ENCODE measurements at regions not wholly inside any gene's neighbourhood (a gene's known extent, or its start where the extent isn't known, plus 50 kb on each side); places are given as distances from the start of the nearest gene placed in this dataset.

GRCh38 chr14:86543521-86543920, 1013.6 kb downstream of the FLRT2 start:
- Mint-ChIP-seq H3K36me3 (ENCODE audit: low read depth) (no peaks in the 10 kb centered on the region), H3K27me3 (no peaks in the 10 kb centered on the region), H3K4me1 (ENCODE audit: low read depth) (no peaks in the 10 kb centered on the region), H3K4me3 (no peak overlapping the region), H3K9me3 (no peaks in the 10 kb centered on the region), H3K27ac (no peak overlapping the region)

GRCh38 chr14:86541972-86542371, 1012.0 kb downstream of the FLRT2 start:
- no peaks in the 10 kb centered on the region for H3K9me3 Mint-ChIP-seq
- H3K27me3 Mint-ChIP-seq: no peaks in the 10 kb centered on the region
- H3K36me3 Mint-ChIP-seq (ENCODE audit: low read depth): no peaks in the 10 kb centered on the region
- H3K4me1 Mint-ChIP-seq (ENCODE audit: low read depth): no peaks in the 10 kb centered on the region
- no peak overlapping the region for H3K27ac Mint-ChIP-seq
- no peak overlapping the region for H3K4me3 Mint-ChIP-seq

GRCh38 chr14:86540636-86541247, 1010.8 kb downstream of the FLRT2 start:
- no peak overlapping the region for H3K27ac Mint-ChIP-seq

GRCh38 chr14:86539361-86540070, 1009.6 kb downstream of the FLRT2 start:
- H3K9me3 Mint-ChIP-seq: no peaks in the 10 kb centered on the region
- H3K4me1 Mint-ChIP-seq (ENCODE audit: low read depth): no peaks in the 10 kb centered on the region
- no peak overlapping the region for H3K4me3 Mint-ChIP-seq
- H3K36me3 Mint-ChIP-seq (ENCODE audit: low read depth): no peaks in the 10 kb centered on the region
- no peak overlapping the region for H3K27ac Mint-ChIP-seq
- H3K27me3 Mint-ChIP-seq: no peaks in the 10 kb centered on the region

More at GRCh38 chr14:86540636-86541247, 1010.8 kb downstream of the FLRT2 start:
- Mint-ChIP-seq H3K36me3 (ENCODE audit: low read depth) (no peaks in the 10 kb centered on the region), H3K4me3 (no peak overlapping the region), H3K4me1 (ENCODE audit: low read depth) (no peaks in the 10 kb centered on the region), H3K9me3 (no peaks in the 10 kb centered on the region), H3K27me3 (no peaks in the 10 kb centered on the region)

- Mint-ChIP-seq H3K4me1 (ENCODE audit: low read depth) (no peaks in the 10 kb centered on the region), H3K36me3 (ENCODE audit: low read depth) (no peaks in the 10 kb centered on the region), H3K4me3 (no peak overlapping the region), H3K27me3 (no peaks in the 10 kb centered on the region), H3K27ac (no peak overlapping the region), H3K9me3 (no peaks in the 10 kb centered on the region)
Observed at GRCh38 chr14:86533834-86534233, 1003.9 kb downstream of the FLRT2 start.

- Mint-ChIP-seq H3K9me3 (peaks cover 4% of the 10 kb centered on the region), H3K27me3 (no peaks in the 10 kb centered on the region), H3K4me3 (no peak overlapping the region), H3K27ac (no peak overlapping the region), H3K4me1 (ENCODE audit: low read depth) (no peaks in the 10 kb centered on the region), H3K36me3 (ENCODE audit: low read depth) (no peaks in the 10 kb centered on the region)
Observed at GRCh38 chr14:86532219-86532618, 1002.3 kb downstream of the FLRT2 start.

GRCh38 chr14:86530457-86530856, 1000.5 kb downstream of the FLRT2 start:
- no peaks in the 10 kb centered on the region for H3K27me3 Mint-ChIP-seq
- no peaks in the 10 kb centered on the region for H3K4me1 Mint-ChIP-seq (ENCODE audit: low read depth)
- no peak overlapping the region for H3K4me3 Mint-ChIP-seq
- no peaks in the 10 kb centered on the region for H3K36me3 Mint-ChIP-seq (ENCODE audit: low read depth)
- peaks cover 4% of the 10 kb centered on the region for H3K9me3 Mint-ChIP-seq
- no peak overlapping the region for H3K27ac Mint-ChIP-seq

- H3K27ac Mint-ChIP-seq: no peak overlapping the region
- H3K27me3 Mint-ChIP-seq: no peaks in the 10 kb centered on the region
- H3K4me3 Mint-ChIP-seq: no peak overlapping the region
- H3K36me3 Mint-ChIP-seq (ENCODE audit: low read depth): no peaks in the 10 kb centered on the region
- no peaks in the 10 kb centered on the region for H3K4me1 Mint-ChIP-seq (ENCODE audit: low read depth)
- peaks cover 7% of the 10 kb centered on the region for H3K9me3 Mint-ChIP-seq
Observed at GRCh38 chr14:86527312-86527711, 997.4 kb downstream of the FLRT2 start.

- H3K4me3 Mint-ChIP-seq: no peak overlapping the region
- no peak overlapping the region for H3K27ac Mint-ChIP-seq
- peaks cover 7% of the 10 kb centered on the region for H3K9me3 Mint-ChIP-seq
- H3K4me1 Mint-ChIP-seq (ENCODE audit: low read depth): no peaks in the 10 kb centered on the region
- H3K36me3 Mint-ChIP-seq (ENCODE audit: low read depth): no peaks in the 10 kb centered on the region
- H3K27me3 Mint-ChIP-seq: no peaks in the 10 kb centered on the region
Observed at GRCh38 chr14:86525673-86526072, 995.7 kb downstream of the FLRT2 start.

GRCh38 chr14:86521843-86522242, 991.9 kb downstream of the FLRT2 start:
- Mint-ChIP-seq H3K36me3 (ENCODE audit: low read depth) (no peaks in the 10 kb centered on the region), H3K4me1 (ENCODE audit: low read depth) (no peaks in the 10 kb centered on the region), H3K4me3 (no peak overlapping the region), H3K9me3 (peaks cover 4% of the 10 kb centered on the region), H3K27ac (no peak overlapping the region), H3K27me3 (no peaks in the 10 kb centered on the region)

- H3K4me3 Mint-ChIP-seq: no peak overlapping the region
- H3K36me3 Mint-ChIP-seq (ENCODE audit: low read depth): no peaks in the 10 kb centered on the region
- no peaks in the 10 kb centered on the region for H3K27me3 Mint-ChIP-seq
- no peaks in the 10 kb centered on the region for H3K4me1 Mint-ChIP-seq (ENCODE audit: low read depth)
- peaks cover 4% of the 10 kb centered on the region for H3K9me3 Mint-ChIP-seq
- no peak overlapping the region for H3K27ac Mint-ChIP-seq
Observed at GRCh38 chr14:86521031-86521730, 991.2 kb downstream of the FLRT2 start.

- no peaks in the 10 kb centered on the region for H3K36me3 Mint-ChIP-seq (ENCODE audit: low read depth)
- no peaks in the 10 kb centered on the region for H3K27me3 Mint-ChIP-seq
- H3K27ac Mint-ChIP-seq: no peak overlapping the region
- H3K4me1 Mint-ChIP-seq (ENCODE audit: low read depth): no peaks in the 10 kb centered on the region
- peaks cover 2% of the 10 kb centered on the region for H3K9me3 Mint-ChIP-seq
- no peak overlapping the region for H3K4me3 Mint-ChIP-seq
Observed at GRCh38 chr14:86518298-86518697, 988.4 kb downstream of the FLRT2 start.

- Mint-ChIP-seq H3K27me3 (no peaks in the 10 kb centered on the region), H3K9me3 (peaks cover 5% of the 10 kb centered on the region), H3K4me3 (no peak overlapping the region), H3K27ac (no peak overlapping the region), H3K36me3 (ENCODE audit: low read depth) (no peaks in the 10 kb centered on the region), H3K4me1 (ENCODE audit: low read depth) (no peaks in the 10 kb centered on the region)
Observed at GRCh38 chr14:86515195-86515594, 985.3 kb downstream of the FLRT2 start.

- Mint-ChIP-seq H3K9me3 (peaks cover 5% of the 10 kb centered on the region), H3K36me3 (ENCODE audit: low read depth) (no peaks in the 10 kb centered on the region)
Observed at GRCh38 chr14:86513564-86513963, 983.6 kb downstream of the FLRT2 start.

GRCh38 chr14:86513056-86513455, 983.1 kb downstream of the FLRT2 start:
- peaks cover 5% of the 10 kb centered on the region for H3K9me3 Mint-ChIP-seq
- H3K27ac Mint-ChIP-seq: no peak overlapping the region
- H3K27me3 Mint-ChIP-seq: no peaks in the 10 kb centered on the region
- no peak overlapping the region for H3K4me3 Mint-ChIP-seq
- H3K36me3 Mint-ChIP-seq (ENCODE audit: low read depth): no peaks in the 10 kb centered on the region
- no peaks in the 10 kb centered on the region for H3K4me1 Mint-ChIP-seq (ENCODE audit: low read depth)

More at GRCh38 chr14:86513564-86513963, 983.6 kb downstream of the FLRT2 start:
- Mint-ChIP-seq H3K4me3 (no peak overlapping the region), H3K4me1 (ENCODE audit: low read depth) (no peaks in the 10 kb centered on the region), H3K27ac (no peak overlapping the region), H3K27me3 (no peaks in the 10 kb centered on the region)

Measured in stimulated activated naive CD8-positive, alpha-beta T cell treated with anti-CD3 and anti-CD28 coated beads, Interleukin-15, Interleukin-2, amounts not matched to agents 100 ng/mL and 50 ng/mL, for 24 hours (primary cell).